A673 (cell line): ENCODE measurements at regions not wholly inside any gene's neighbourhood (a gene's known extent, or its start where the extent isn't known, plus 50 kb on each side); places are given as distances from the start of the nearest gene placed in this dataset.

Source experiments
- BruUV-seq: library from RNA; stranded (reverse); fragments of 400-500 nt; replicated peaks from 2 replicates; lab custom pipeline; 2021; lab: Mats Ljungman, UMichigan
- CTCF ChIA-PET: fragments of 300-600 bp; sonication (Branson Sonifier 250); formaldehyde crosslinking; loops from one replicate; lab custom pipeline; 2022; ENCODE audit warnings: antibody characterized with exemption; lab: Charles Lee
- POLR2A ChIA-PET: fragments of 300-600 bp; sonication (Branson Sonifier 250); formaldehyde crosslinking; loops from one replicate; lab custom pipeline; 2022; ENCODE audit warnings: antibody characterized with exemption; ENCODE audit not compliant: low non-redundant PET; lab: Charles Lee
- DNase-seq: peaks from one replicate; pipeline ENCODE4 v3.0.0-alpha.2; 2015; ENCODE audit warnings: low spot score
- H3K27ac ChIP-seq: fragments of 200-600 bp; sonication (generic); 2 replicates; pipeline ENCODE4 v1.5.1; 2016; ENCODE audit warnings: mixed run types, low read depth, mild to moderate bottlenecking, mixed read lengths, antibody characterized with exemption, low read length; ENCODE audit not compliant: poor library complexity, severe bottlenecking
- H3K27me3 ChIP-seq: fragments of 200-600 bp; sonication (generic); replicated peaks from 2 replicates; pipeline ENCODE4 v1.6.1; 2017; ENCODE audit warnings: mixed run types, low read depth, mild to moderate bottlenecking, mixed read lengths, antibody characterized with exemption, low read length; ENCODE audit not compliant: insufficient read depth, poor library complexity
- H3K36me3 ChIP-seq: fragments of 200-600 bp; sonication (generic); 2 replicates; pipeline ENCODE4 v1.6.1; 2016; ENCODE audit warnings: mixed run types, mild to moderate bottlenecking, mixed read lengths, antibody characterized with exemption, low read length; ENCODE audit not compliant: insufficient read depth, poor library complexity, severe bottlenecking
- H3K4me1 ChIP-seq: fragments of 200-600 bp; sonication (generic); 2 replicates; pipeline ENCODE4 v1.6.1; 2017; ENCODE audit warnings: mixed run types, mild to moderate bottlenecking, mixed read lengths, antibody characterized with exemption, low read length; ENCODE audit not compliant: insufficient read depth, poor library complexity, severe bottlenecking
- H3K4me3 ChIP-seq: fragments of 200-600 bp; sonication (generic); 2 replicates; pipeline ENCODE4 v1.5.1; 2016; ENCODE audit warnings: low read depth, mixed run types, mild to moderate bottlenecking, mixed read lengths, low read length; ENCODE audit not compliant: poor library complexity, severe bottlenecking
- H3K9me3 ChIP-seq: fragments of 200-600 bp; sonication (generic); 2 replicates; pipeline ENCODE4 v1.6.1; 2016; ENCODE audit warnings: mixed run types, low read depth, mild to moderate bottlenecking, mixed read lengths, antibody characterized with exemption, low read length; ENCODE audit not compliant: poor library complexity, severe bottlenecking
- EZH2 ChIP-seq: fragments of 200-600 bp; sonication (generic); IDR thresholded peaks from 2 replicates; pipeline ENCODE4 v1.6.1; 2017; ENCODE audit warnings: borderline replicate concordance, low read depth, mild to moderate bottlenecking, mixed read lengths, antibody characterized with exemption, low read length; ENCODE audit not compliant: poor library complexity, severe bottlenecking
- intact Hi-C: fragments of 100-400 bp; cut with micrococcal nuclease; formaldehyde crosslinking; loops from one replicate; pipeline ENCODE4 v1.10.0; 2022; ENCODE audit not compliant: unreplicated experiment
- TF ChIP-seq, protein P1 (sequence below): fragments of 300-800, 200-600 bp; sonication (generic); conservative IDR thresholded peaks from 2 replicates; pipeline ENCODE4 v1.5.1; 2017; ENCODE audit warnings: low read depth, mild to moderate bottlenecking, antibody characterized with exemption, low read length, moderate library complexity, mixed read lengths

- no peak for DNase-seq
- CTCF ChIA-PET, result no interaction called here
- H3K27me3 ChIP-seq, result no peaks in the 10 kb centered on the region
- no peaks in the 10 kb centered on the region for H3K36me3 ChIP-seq
- BruUV-seq, result no TSS peak
- H3K27ac ChIP-seq, result no peak overlapping the region
- peaks cover 3% of the 10 kb centered on the region for H3K9me3 ChIP-seq
- intact Hi-C loops, result no loop called here
- peaks cover 9% of the 10 kb centered on the region for H3K4me1 ChIP-seq
- TF ChIP-seq, protein P1, sequence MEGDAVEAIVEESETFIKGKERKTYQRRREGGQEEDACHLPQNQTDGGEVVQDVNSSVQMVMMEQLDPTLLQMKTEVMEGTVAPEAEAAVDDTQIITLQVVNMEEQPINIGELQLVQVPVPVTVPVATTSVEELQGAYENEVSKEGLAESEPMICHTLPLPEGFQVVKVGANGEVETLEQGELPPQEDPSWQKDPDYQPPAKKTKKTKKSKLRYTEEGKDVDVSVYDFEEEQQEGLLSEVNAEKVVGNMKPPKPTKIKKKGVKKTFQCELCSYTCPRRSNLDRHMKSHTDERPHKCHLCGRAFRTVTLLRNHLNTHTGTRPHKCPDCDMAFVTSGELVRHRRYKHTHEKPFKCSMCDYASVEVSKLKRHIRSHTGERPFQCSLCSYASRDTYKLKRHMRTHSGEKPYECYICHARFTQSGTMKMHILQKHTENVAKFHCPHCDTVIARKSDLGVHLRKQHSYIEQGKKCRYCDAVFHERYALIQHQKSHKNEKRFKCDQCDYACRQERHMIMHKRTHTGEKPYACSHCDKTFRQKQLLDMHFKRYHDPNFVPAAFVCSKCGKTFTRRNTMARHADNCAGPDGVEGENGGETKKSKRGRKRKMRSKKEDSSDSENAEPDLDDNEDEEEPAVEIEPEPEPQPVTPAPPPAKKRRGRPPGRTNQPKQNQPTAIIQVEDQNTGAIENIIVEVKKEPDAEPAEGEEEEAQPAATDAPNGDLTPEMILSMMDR, result no peak
- no peak for TF ChIP-seq EZH2
- no peak overlapping the region for H3K4me3 ChIP-seq
- POLR2A ChIA-PET, result interaction anchor here (0.6 kb wide), 1 partner anchor 124 kb away, joined by 3 read pairs; no protein-coding TSS in a partner anchor
Measured at GRCh38 chr2:223107825-223108224, 55.8 kb downstream of the KCNE4 start.

GRCh38 chr2:223108351-223109050 lies 56.5 kb downstream of the KCNE4 start:
- DNase-seq, result no peak
- peaks cover 3% of the 10 kb centered on the region for H3K9me3 ChIP-seq
- no peak for TF ChIP-seq EZH2
- TF ChIP-seq, protein P1, result no peak
- no peak overlapping the region for H3K4me3 ChIP-seq
- no peak overlapping the region for H3K27ac ChIP-seq
- POLR2A ChIA-PET, result no interaction called here
- no TSS peak for BruUV-seq
- intact Hi-C loops, result no loop called here
- no peaks in the 10 kb centered on the region for H3K27me3 ChIP-seq
- no peaks in the 10 kb centered on the region for H3K36me3 ChIP-seq
- peaks cover 14% of the 10 kb centered on the region for H3K4me1 ChIP-seq
- CTCF ChIA-PET, result no interaction called here

DNA sequence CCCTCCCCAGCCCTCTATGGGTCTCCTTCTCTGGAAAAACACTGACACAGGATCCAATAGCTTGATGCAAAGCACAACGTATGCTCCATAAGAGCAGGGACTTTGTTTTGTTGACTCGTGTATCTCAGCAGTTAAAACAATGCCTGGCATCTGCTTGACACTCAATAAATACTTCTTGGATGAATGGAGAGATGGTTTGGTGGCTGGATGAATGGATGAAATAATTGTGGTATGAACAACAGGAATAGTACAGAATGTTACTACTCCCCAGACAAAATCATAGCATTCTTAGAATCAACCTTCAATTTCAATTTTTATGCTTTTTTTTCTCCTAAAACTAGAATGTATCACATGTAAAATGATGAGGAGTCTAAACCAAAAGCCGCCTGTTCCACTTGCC lies 57.4 kb downstream of the KCNE4 start:
- TF ChIP-seq, protein P1, result no peak
- TF ChIP-seq EZH2, result no peak
- ChIA-PET POLR2A (no interaction called here), CTCF (no interaction called here)
- Histone ChIP-seq H3K4me1 (peaks cover 23% of the 10 kb centered on the region), H3K27ac (no peak overlapping the region), H3K9me3 (peaks cover 3% of the 10 kb centered on the region), H3K36me3 (no peaks in the 10 kb centered on the region), H3K27me3 (no peaks in the 10 kb centered on the region), H3K4me3 (no peak overlapping the region)
- no TSS peak for BruUV-seq
- no peak for DNase-seq
- intact Hi-C loops, result no loop called here
